GM23338 (cell line): ENCODE measurements at regions not wholly inside any gene's neighbourhood (a gene's known extent, or its start where the extent isn't known, plus 50 kb on each side); places are given as distances from the start of the nearest gene placed in this dataset.
"Not testable (repeated sequence)": the region's sequence is repeated elsewhere in the genome, so short reads cannot be mapped to it uniquely, and the experiment has no call there.

Source experiments
- ATAC-seq: fragments of 200-7000 bp; cut with Tn5 transposase; 3 replicates; pipeline ENCODE4 v1.9.1; 2020
- DNase-seq: peaks from one replicate; pipeline ENCODE4 v3.0.0-alpha.2; 2015; ENCODE audit warnings: low spot score
- H2AFZ ChIP-seq: fragments of 200-600 bp; sonication (generic); 2 replicates; pipeline ENCODE4 v1.8.0; 2016; ENCODE audit warnings: antibody characterized with exemption, mild to moderate bottlenecking, moderate library complexity
- H3F3A ChIP-seq: fragments of 200-600 bp; sonication (generic); replicated peaks from 2 replicates; pipeline ENCODE4 v1.8.0; 2017; ENCODE audit warnings: antibody characterized with exemption, mixed run types, low read depth
- H3K27ac ChIP-seq: fragments of 200-600 bp; sonication (generic); 2 replicates; pipeline ENCODE4 v1.6.1; 2016; ENCODE audit warnings: low read depth
- H3K27me3 ChIP-seq: fragments of 200-600 bp; sonication (generic); 2 replicates; pipeline ENCODE4 v1.8.0; 2016; ENCODE audit warnings: mild to moderate bottlenecking, mixed run types, moderate library complexity; ENCODE audit not compliant: insufficient read depth
- H3K36me3 ChIP-seq: fragments of 200-600 bp; sonication (generic); 2 replicates; pipeline ENCODE4 v1.8.0; 2016; ENCODE audit warnings: mild to moderate bottlenecking; ENCODE audit not compliant: insufficient read depth
- H3K4me1 ChIP-seq: fragments of 200-600 bp; sonication (generic); 2 replicates; pipeline ENCODE4 v1.8.0; 2016; ENCODE audit warnings: mild to moderate bottlenecking, moderate library complexity; ENCODE audit not compliant: insufficient read depth
- H3K4me2 ChIP-seq: fragments of 200-600 bp; sonication (generic); 2 replicates; pipeline ENCODE4 v1.7.1; 2017; ENCODE audit warnings: mixed run types
- H3K4me3 ChIP-seq: fragments of 200-600 bp; sonication (generic); 2 replicates; pipeline ENCODE4 v1.6.1; 2016; ENCODE audit warnings: mixed run types
- H3K79me2 ChIP-seq: fragments of 200-600 bp; sonication (generic); replicated peaks from 2 replicates; pipeline ENCODE4 v1.8.0; 2017; ENCODE audit warnings: mild to moderate bottlenecking; ENCODE audit not compliant: insufficient read depth
- H3K9me2 ChIP-seq: fragments of 200-600 bp; sonication (generic); 2 replicates; pipeline ENCODE4 v1.8.0; 2017; ENCODE audit not compliant: insufficient read depth
- H4K20me1 ChIP-seq: fragments of 200-600 bp; sonication (generic); replicated peaks from 2 replicates; pipeline ENCODE4 v1.8.0; 2017; ENCODE audit warnings: mild to moderate bottlenecking; ENCODE audit not compliant: insufficient read depth
- H3K27ac Mint-ChIP-seq: 2 replicates; pipeline ENCODE4 v1.8.0; 2020; ENCODE audit warnings: inconsistent platforms, mild to moderate bottlenecking, moderate library complexity, mixed read lengths
- H3K27me3 Mint-ChIP-seq: 3 replicates; pipeline ENCODE4 v1.8.0; 2022; ENCODE audit warnings: low read depth, mild to moderate bottlenecking, moderate library complexity, mixed read lengths, inconsistent platforms; ENCODE audit not compliant: insufficient read depth, poor library complexity
- H3K36me3 Mint-ChIP-seq: 3 replicates; pipeline ENCODE4 v1.8.0; 2021; ENCODE audit warnings: low read depth, mild to moderate bottlenecking, inconsistent platforms, moderate library complexity, mixed read lengths
- H3K4me1 Mint-ChIP-seq: 3 replicates; pipeline ENCODE4 v1.8.0; 2020; ENCODE audit warnings: mild to moderate bottlenecking, inconsistent platforms, mixed read lengths
- H3K4me3 Mint-ChIP-seq: 3 replicates; pipeline ENCODE4 v1.8.0; 2021; ENCODE audit warnings: moderate library complexity, mild to moderate bottlenecking, inconsistent platforms, mixed read lengths
- H3K9me3 Mint-ChIP-seq: 3 replicates; pipeline ENCODE4 v1.8.0; 2020; ENCODE audit warnings: moderate library complexity, mild to moderate bottlenecking, inconsistent platforms, mixed read lengths
- CREB1 ChIP-seq: fragments of 250-450 bp; sonication (Bioruptor Pico); IDR thresholded peaks from 2 replicates; pipeline ENCODE4 v1.5.0; 2020; ENCODE audit warnings: low read depth, mild to moderate bottlenecking, moderate library complexity
- CTCF ChIP-seq, 2 experiments: fragments of 200-600 bp in 1 of 2; sonication (generic) in 1 of 2; conservative IDR thresholded peaks; 2 replicates each; pipeline versions ENCODE4 v1.5.1 to v1.6.1; 2016 to 2017; ENCODE audit warnings: antibody characterized with exemption in 2 of 2, low read depth in 2 of 2, mild to moderate bottlenecking in 2 of 2, moderate library complexity in 1 of 2
- ETS1 ChIP-seq: IDR thresholded peaks from 2 replicates; pipeline ENCODE4 v1.6.1; 2016; ENCODE audit warnings: antibody characterized with exemption
- EZH2 ChIP-seq: fragments of 200-600 bp; sonication (generic); IDR thresholded peaks from one replicate; pipeline ENCODE4 v1.8.0; 2017; ENCODE audit warnings: antibody characterized with exemption, mild to moderate bottlenecking, low read depth; ENCODE audit not compliant: unreplicated experiment
- EZH2phosphoT487 ChIP-seq: fragments of 200-600 bp; sonication (generic); IDR thresholded peaks from one replicate; pipeline ENCODE4 v1.8.1; 2018; ENCODE audit warnings: antibody characterized with exemption; ENCODE audit not compliant: unreplicated experiment
- JUNB ChIP-seq: IDR thresholded peaks from one replicate; pipeline ENCODE4 v1.6.1; 2016; ENCODE audit warnings: antibody characterized with exemption; ENCODE audit not compliant: unreplicated experiment
- NANOG ChIP-seq: IDR thresholded peaks from 2 replicates; pipeline ENCODE4 v1.6.1; 2016; ENCODE audit warnings: antibody characterized with exemption, borderline replicate concordance
- POLR2AphosphoS5 ChIP-seq: IDR thresholded peaks from 2 replicates; pipeline ENCODE4 v1.6.1; 2016; ENCODE audit warnings: antibody characterized with exemption, low read depth
- ZNF331 ChIP-seq: fragments of 250-450 bp; sonication (Bioruptor Pico); IDR thresholded peaks from 2 replicates; pipeline ENCODE4 v1.5.0; 2020; ENCODE audit warnings: low read depth, mild to moderate bottlenecking, moderate library complexity

- no peaks in the 10 kb centered on the region for H3K4me1 Mint-ChIP-seq
- H3K27ac Mint-ChIP-seq: no peak overlapping the region
- no peak for TF ChIP-seq EZH2phosphoT487
- Histone ChIP-seq H3K4me1 (no peaks in the 10 kb centered on the region), H4K20me1 (no peaks in the 10 kb centered on the region), H3K36me3 (no peaks in the 10 kb centered on the region), H3F3A (no peaks in the 10 kb centered on the region), H3K9me2 (0 out of 2 replicates have a peak, but pooled peaks cover 4% of the 10 kb centered on the region), H3K4me2 (no peak overlapping the region), H2AFZ (no peak overlapping the region), H3K27me3 (no peaks in the 10 kb centered on the region), H3K27ac (no peak overlapping the region), H3K4me3 (no peak overlapping the region), H3K79me2 (no peaks in the 10 kb centered on the region)
- H3K4me3 Mint-ChIP-seq: no peak overlapping the region
- DNase-seq (no peak), ATAC-seq (no peak)
- no peaks in the 10 kb centered on the region for H3K27me3 Mint-ChIP-seq
- peaks cover 5% of the 10 kb centered on the region; the same call in 2 of the 3 replicates for H3K9me3 Mint-ChIP-seq
- peaks cover 3% of the 10 kb centered on the region; the same call in 1 of the 3 replicates for H3K36me3 Mint-ChIP-seq
Measured at GRCh38 chr4:98822144-98822543, 106.8 kb downstream of the EIF4E start.

- H3K36me3 Mint-ChIP-seq, H3K4me3 Mint-ChIP-seq, H3K27me3 ChIP-seq, H4K20me1 ChIP-seq, H3K4me1 Mint-ChIP-seq, H3K4me3 ChIP-seq, H3K27ac ChIP-seq, H3K79me2 ChIP-seq, H3K27me3 Mint-ChIP-seq, H3K4me2 ChIP-seq, H3K4me1 ChIP-seq, H3K9me2 ChIP-seq, H3K27ac Mint-ChIP-seq, H3F3A ChIP-seq, ATAC-seq, H2AFZ ChIP-seq, H3K36me3 ChIP-seq, DNase-seq: not testable (repeated sequence)
- H3K9me3 Mint-ChIP-seq: peaks cover 18% of the 10 kb centered on the region; the same call in 2 of the 3 replicates
Measured at GRCh38 chr4:98818116-98818515, 110.8 kb downstream of the EIF4E start.

- Histone ChIP-seq H3K27ac (no peak overlapping the region), H3K4me1 (no peaks in the 10 kb centered on the region), H3K36me3 (peaks cover 3% of the 10 kb centered on the region; the same call in 1 of the 2 replicates), H2AFZ (no peak overlapping the region), H4K20me1 (no peaks in the 10 kb centered on the region), H3F3A (no peaks in the 10 kb centered on the region), H3K9me2 (0 out of 2 replicates have a peak, but pooled peaks cover 4% of the 10 kb centered on the region), H3K4me3 (no peak overlapping the region), H3K4me2 (no peak overlapping the region), H3K79me2 (no peaks in the 10 kb centered on the region), H3K27me3 (no peaks in the 10 kb centered on the region)
- peaks cover 6% of the 10 kb centered on the region; the same call in 1 of the 3 replicates for H3K36me3 Mint-ChIP-seq
- no peaks in the 10 kb centered on the region for H3K4me1 Mint-ChIP-seq
- ATAC-seq: no peak
- no peaks in the 10 kb centered on the region for H3K27me3 Mint-ChIP-seq
- H3K4me3 Mint-ChIP-seq: no peak overlapping the region
- H3K27ac Mint-ChIP-seq: no peak overlapping the region
- H3K9me3 Mint-ChIP-seq: peaks cover 18% of the 10 kb centered on the region; the same call in 2 of the 3 replicates
- no peak for DNase-seq
- TF ChIP-seq POLR2AphosphoS5: no peak
- no peak for TF ChIP-seq NANOG
- TF ChIP-seq ZNF331 (CRISPR knock-in tag): no peak
- no peak for TF ChIP-seq CTCF (conservative IDR thresholded peaks at IDR 0.05; ENCODE audit: low read depth in 2 of 2)
- TF ChIP-seq CREB1 (CRISPR knock-in tag): no peak
- no peak for TF ChIP-seq ETS1
- no peak for TF ChIP-seq JUNB
- no peak for TF ChIP-seq EZH2
Measured at GRCh38 chr4:98816816-98817215, 112.1 kb downstream of the EIF4E start.
